GM12878 (cell line): ENCODE measurements at regions not wholly inside any gene's neighbourhood (a gene's known extent, or its start where the extent isn't known, plus 50 kb on each side); places are given as distances from the start of the nearest gene placed in this dataset.

Source experiments
- ATAC-seq: fragments of 200-7000 bp; cut with Tn5 transposase; 3 replicates; pipeline ENCODE4 v1.9.1; 2020; ENCODE audit warnings: mild to moderate bottlenecking, moderate library complexity
- BruUV-seq: library from RNA; stranded (reverse); fragments of 400-500 nt; replicated peaks from 2 replicates; lab custom pipeline; 2021; lab: Mats Ljungman, UMichigan
- CTCF ChIA-PET: fragments of 300-600 bp; sonication (Branson Sonifier 250); formaldehyde crosslinking; extraction: SDS; loops from one replicate; lab custom pipeline; 2021; ENCODE audit warnings: inconsistent platforms; lab: Yijun Ruan, JAX
- POLR2A ChIA-PET: fragments of 350-600 bp; formaldehyde crosslinking; extraction: SDS; loops from one replicate; lab custom pipeline; 2021; ENCODE audit warnings: inconsistent platforms; lab: Charles Lee
- RAD21 ChIA-PET: fragments of 300-600 bp; sonication (Branson Sonifier 250); formaldehyde crosslinking; loops from one replicate; lab custom pipeline; 2023; ENCODE audit warnings: antibody characterized with exemption; ENCODE audit not compliant: unreplicated experiment; lab: Charles Lee
- SMC1A ChIA-PET: fragments of 300-600 bp; sonication (Branson Sonifier 250); formaldehyde crosslinking; loops from one replicate; lab custom pipeline; 2023; ENCODE audit not compliant: unreplicated experiment, uncharacterized antibody; lab: Charles Lee
- DNase-seq: peaks from one replicate; pipeline ENCODE4 v3.0.0-alpha.2; 2011; ENCODE audit warnings: low read depth, low spot score
- FAIRE-seq: peaks from 3 replicates; lab custom pipeline; 2011; peaks lifted over from hg19 to GRCh38; lab: Jason Lieb, UNC
- H2AFZ ChIP-seq: 2 replicates; pipeline ENCODE4 v1.6.0; 2011; ENCODE audit warnings: low read depth, low read length, control low read depth; ENCODE audit not compliant: control insufficient read depth
- H3K27ac ChIP-seq: 2 replicates; pipeline ENCODE4 v1.5.1; 2011; ENCODE audit warnings: control low read depth; ENCODE audit not compliant: control insufficient read depth, insufficient read depth
- H3K27me3 ChIP-seq, 2 experiments: replicated peaks in 1 of 2; 2 replicates each; pipeline versions ENCODE4 v1.6.0 to v1.6.1; 2011; ENCODE audit warnings: low read length in 1 of 2; ENCODE audit not compliant: control insufficient read depth in 2 of 2, insufficient read depth in 2 of 2
- H3K36me3 ChIP-seq, 2 experiments: 2 replicates each; pipeline ENCODE4 v1.5.1; 2011; ENCODE audit warnings: low read length in 1 of 2; ENCODE audit not compliant: control insufficient read depth in 2 of 2, insufficient read depth in 2 of 2
- H3K4me1 ChIP-seq: 2 replicates; pipeline ENCODE4 v1.6.1; 2011; ENCODE audit warnings: mild to moderate bottlenecking, low read length, moderate library complexity, mixed read lengths; ENCODE audit not compliant: control insufficient read depth, insufficient read depth
- H3K4me2 ChIP-seq: 2 replicates; pipeline ENCODE4 v1.6.0; 2011; ENCODE audit warnings: control low read depth; ENCODE audit not compliant: control insufficient read depth, insufficient read depth
- H3K4me3 ChIP-seq: fragments of 200-600 bp; sonication (generic); 2 replicates; pipeline ENCODE4 v1.5.1; 2016
- H3K79me2 ChIP-seq: 2 replicates; pipeline ENCODE4 v1.6.0; 2011; ENCODE audit warnings: low read length; ENCODE audit not compliant: control insufficient read depth, insufficient read depth
- H3K9ac ChIP-seq: 2 replicates; pipeline ENCODE4 v1.8.0; 2011; ENCODE audit warnings: low read length, control low read depth, mixed read lengths; ENCODE audit not compliant: control insufficient read depth, insufficient read depth
- H3K9me3 ChIP-seq: replicated peaks from 3 replicates; pipeline ENCODE4 v1.5.1; 2011; ENCODE audit warnings: mild to moderate bottlenecking, low read length; ENCODE audit not compliant: control insufficient read depth, insufficient read depth
- H4K20me1 ChIP-seq: 2 replicates; pipeline ENCODE4 v1.6.0; 2011; ENCODE audit not compliant: control insufficient read depth, insufficient read depth
- ASH2L ChIP-seq: fragments of 300-600, 200-600 bp; sonication (generic); IDR thresholded peaks from 2 replicates; pipeline ENCODE4 v1.6.1; 2017; ENCODE audit warnings: low read depth, mild to moderate bottlenecking, borderline replicate concordance
- CHD2 ChIP-seq: IDR thresholded peaks from 2 replicates; pipeline ENCODE4 v1.6.1; 2011; ENCODE audit warnings: low read depth, low read length, improper control_type of control experiment, borderline replicate concordance
- CHD4 ChIP-seq: fragments of 200-600 bp; sonication (generic); IDR thresholded peaks from 2 replicates; pipeline ENCODE4 v1.6.1; 2016; ENCODE audit warnings: mild to moderate bottlenecking
- CREB1 ChIP-seq: IDR thresholded peaks from 2 replicates; pipeline ENCODE4 v1.6.1; 2012; ENCODE audit warnings: low read depth, mild to moderate bottlenecking, inconsistent platforms
- CREM ChIP-seq: IDR thresholded peaks from 2 replicates; pipeline ENCODE4 v1.6.1; 2014; ENCODE audit warnings: antibody characterized with exemption, low read depth
- FOXM1 ChIP-seq: IDR thresholded peaks from 2 replicates; pipeline ENCODE4 v1.6.1; 2012; ENCODE audit warnings: low read depth, mild to moderate bottlenecking, inconsistent platforms, low read length, moderate library complexity
- GATAD2B ChIP-seq: fragments of 450-650 bp; conservative IDR thresholded peaks from 2 replicates; pipeline ENCODE4 v1.6.1; 2017; ENCODE audit warnings: low read depth, mild to moderate bottlenecking, moderate library complexity
- IRF4 ChIP-seq: IDR thresholded peaks from 2 replicates; pipeline ENCODE4 v1.6.1; 2011; ENCODE audit warnings: low read depth, low read length
- KLF5 ChIP-seq: fragments of 450-650 bp; IDR thresholded peaks from 2 replicates; pipeline ENCODE4 v1.6.1; 2014; ENCODE audit warnings: mild to moderate bottlenecking; ENCODE audit not compliant: partially characterized antibody
- MEF2B ChIP-seq: fragments of 450-650 bp; IDR thresholded peaks from 2 replicates; pipeline ENCODE4 v1.6.1; 2018; ENCODE audit warnings: mild to moderate bottlenecking, moderate library complexity; ENCODE audit not compliant: partially characterized antibody, poor library complexity, severe bottlenecking
- MXI1 ChIP-seq: fragments of 150-350 bp; IDR thresholded peaks from 2 replicates; pipeline ENCODE4 v1.6.1; 2011; ENCODE audit warnings: low read depth, mild to moderate bottlenecking, inconsistent platforms, low read length, improper control_type of control experiment
- NR2C2 ChIP-seq: IDR thresholded peaks from 2 replicates; pipeline ENCODE4 v1.6.1; 2011; ENCODE audit warnings: borderline replicate concordance, low read depth; ENCODE audit not compliant: control insufficient read depth, insufficient read length
- PAX5 ChIP-seq: IDR thresholded peaks from 2 replicates; pipeline ENCODE4 v1.6.1; 2011; ENCODE audit warnings: low read depth, low read length, borderline replicate concordance
- POU2F2 ChIP-seq: IDR thresholded peaks from 3 replicates; pipeline ENCODE4 v1.6.1; 2011; ENCODE audit warnings: low read depth, mild to moderate bottlenecking, low read length, borderline replicate concordance
- SMAD1 ChIP-seq: fragments of 450-650 bp; IDR thresholded peaks from 2 replicates; pipeline ENCODE4 v1.6.1; 2018; ENCODE audit warnings: mild to moderate bottlenecking, low read depth; ENCODE audit not compliant: partially characterized antibody
- STAT1 ChIP-seq: fragments of 450-650 bp; conservative IDR thresholded peaks from 2 replicates; pipeline ENCODE4 v1.6.1; 2014; ENCODE audit warnings: antibody characterized with exemption, mild to moderate bottlenecking
- TARDBP ChIP-seq: IDR thresholded peaks from 2 replicates; pipeline ENCODE4 v1.6.1; 2016; ENCODE audit warnings: borderline replicate concordance
- ZNF384 ChIP-seq: IDR thresholded peaks from 2 replicates; pipeline ENCODE4 v1.6.1; 2012; ENCODE audit warnings: low read depth, mild to moderate bottlenecking, low read length, improper control_type of control experiment, borderline replicate concordance
- WGBS: methylation state at CpG from one replicate; pipeline ENCODE4 v1.1.6; 2016; ENCODE audit warnings: low lambda C conversion rate; ENCODE audit not compliant: insufficient replicate concordance, insufficient coverage; ENCODE audit errors: missing lambda C conversion rate; 5-methylcytosine and 5-hydroxymethylcytosine counted together
- in situ Hi-C: fragments of 300-500 bp; cut with MboI; formaldehyde crosslinking; loops from 9 replicates; pipeline ENCODE4 v1.14.3; 2018; ENCODE audit warnings: mixed read lengths
- intact Hi-C: fragments of 100-400 bp; cut with micrococcal nuclease; formaldehyde crosslinking; loops from one replicate; pipeline ENCODE4 v1.14.2; 2022; ENCODE audit not compliant: unreplicated experiment
- TF ChIP-seq, protein P1 (sequence below): IDR thresholded peaks from 2 replicates; pipeline ENCODE4 v1.6.1; 2011; ENCODE audit warnings: borderline replicate concordance, low read depth, mild to moderate bottlenecking, moderate library complexity, low read length; ENCODE audit not compliant: insufficient read depth, poor library complexity, severe bottlenecking
- TF ChIP-seq, protein P2 (sequence below): IDR thresholded peaks from 2 replicates; pipeline ENCODE4 v1.6.1; 2012; ENCODE audit warnings: mild to moderate bottlenecking, low read depth, low read length

DNA sequence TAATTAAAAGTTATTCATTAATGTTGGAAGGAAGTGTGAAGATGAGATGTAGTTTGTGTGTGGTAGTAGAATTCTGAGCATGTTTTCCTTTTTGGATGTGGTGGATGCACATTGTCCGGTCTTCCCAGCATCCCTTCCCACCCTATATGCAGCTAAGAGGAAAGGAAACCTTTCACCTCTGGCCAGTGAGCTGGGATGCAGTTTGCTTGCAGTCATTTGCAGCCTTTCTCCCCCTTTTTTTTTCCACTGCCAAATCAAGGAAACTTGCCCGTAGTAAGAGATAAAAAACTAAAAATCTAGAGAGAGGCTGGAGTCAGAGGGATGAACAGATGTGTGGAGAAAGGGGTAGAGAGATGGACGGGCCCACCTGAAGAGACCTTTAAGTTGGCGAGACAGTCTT is 72.5 kb upstream of the SLC38A2 start (continued):
- no peak for TF ChIP-seq PAX5
- no peak for TF ChIP-seq IRF4
- TF ChIP-seq ZNF384 = no peak
- TF ChIP-seq TARDBP = no peak
- TF ChIP-seq, all 136 proteins: peak for 0

DNA sequence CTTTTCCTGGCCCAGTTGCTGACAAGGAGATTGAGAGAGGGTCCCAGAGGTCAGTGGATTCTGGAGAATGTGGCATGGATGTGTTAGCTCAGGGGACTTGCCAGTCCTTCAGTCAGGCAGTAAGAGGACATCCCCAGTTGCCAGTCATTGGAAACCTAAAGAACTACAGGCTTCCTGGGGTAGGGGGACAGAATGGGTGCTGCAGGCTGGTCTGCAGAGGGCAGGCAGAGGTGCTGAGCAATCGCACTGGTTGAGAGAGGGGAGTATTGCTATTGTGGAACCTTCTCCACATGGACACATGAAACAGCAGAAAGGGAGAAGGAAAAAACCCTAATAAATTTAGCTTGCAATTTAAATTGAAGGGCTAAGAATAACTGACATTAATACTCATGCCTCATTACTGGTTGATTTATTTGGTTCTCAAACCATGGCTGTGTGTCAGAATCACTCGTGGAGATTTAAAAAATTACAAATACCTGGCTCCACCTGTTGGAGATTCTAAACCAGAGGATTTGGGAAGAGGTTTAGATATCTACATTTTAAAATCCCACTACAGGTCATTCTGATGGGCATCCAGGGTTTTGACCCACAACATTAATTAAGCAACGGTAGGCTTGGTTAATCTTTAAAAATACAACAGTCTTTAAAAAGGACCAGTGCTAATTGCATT is 71.2 kb upstream of the SLC38A2 start:
- H3K9me3 ChIP-seq = no peaks in the 10 kb centered on the region; the same call in 2 of the 3 replicates
- no peak overlapping the region for H3K4me3 ChIP-seq
- ChIA-PET POLR2A (no interaction called here), CTCF (interaction anchor here (0.6 to 1.0 kb wide), 2 partner anchors 57 to 80 kb away, joined by 3 read pairs; no protein-coding TSS in a partner anchor), SMC1A (interaction anchor here (0.8 to 1.8 kb wide), 3 partner anchors 12 to 78 kb away, joined by 3 to 4 read pairs (median 3); no protein-coding TSS in a partner anchor), RAD21 (interaction anchor here (1.6 kb wide), 1 partner anchor 218 kb away, joined by 4 read pairs; no protein-coding TSS in a partner anchor)
- in situ Hi-C loops = no loop called here
- H3K36me3 ChIP-seq = no peaks in the 10 kb centered on the region
- no peaks in the 10 kb centered on the region for H4K20me1 ChIP-seq
- ATAC-seq (no peak), FAIRE-seq (no peak), DNase-seq (no peak)
- H3K9ac ChIP-seq = no peak overlapping the region
- no peaks in the 10 kb centered on the region for H3K79me2 ChIP-seq
- no peak overlapping the region for H2AFZ ChIP-seq
- H3K4me2 ChIP-seq = no peak overlapping the region
- intact Hi-C loops = no loop called here
- 44% methylated on average over 3 of the region's 3 CpGs for WGBS
- H3K4me1 ChIP-seq = no peaks in the 10 kb centered on the region
- H3K27ac ChIP-seq = no peak overlapping the region
- no TSS peak for BruUV-seq
- H3K27me3 ChIP-seq = no peaks in the 10 kb centered on the region
- TF ChIP-seq CHD4 = no peak
- no peak for TF ChIP-seq SMAD1
- no peak for TF ChIP-seq MEF2B
- TF ChIP-seq CREB1 = no peak
- no peak for TF ChIP-seq MXI1
- no peak for TF ChIP-seq STAT1
- TF ChIP-seq GATAD2B = no peak
- TF ChIP-seq, protein P1, sequence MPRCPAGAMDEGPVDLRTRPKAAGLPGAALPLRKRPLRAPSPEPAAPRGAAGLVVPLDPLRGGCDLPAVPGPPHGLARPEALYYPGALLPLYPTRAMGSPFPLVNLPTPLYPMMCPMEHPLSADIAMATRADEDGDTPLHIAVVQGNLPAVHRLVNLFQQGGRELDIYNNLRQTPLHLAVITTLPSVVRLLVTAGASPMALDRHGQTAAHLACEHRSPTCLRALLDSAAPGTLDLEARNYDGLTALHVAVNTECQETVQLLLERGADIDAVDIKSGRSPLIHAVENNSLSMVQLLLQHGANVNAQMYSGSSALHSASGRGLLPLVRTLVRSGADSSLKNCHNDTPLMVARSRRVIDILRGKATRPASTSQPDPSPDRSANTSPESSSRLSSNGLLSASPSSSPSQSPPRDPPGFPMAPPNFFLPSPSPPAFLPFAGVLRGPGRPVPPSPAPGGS = no peak
- TF ChIP-seq ASH2L = no peak
- TF ChIP-seq POU2F2 = no peak
- TF ChIP-seq NR2C2 = no peak
- TF ChIP-seq KLF5 = no peak
- TF ChIP-seq CREM = no peak
- TF ChIP-seq FOXM1 = no peak
- TF ChIP-seq, protein P2, sequence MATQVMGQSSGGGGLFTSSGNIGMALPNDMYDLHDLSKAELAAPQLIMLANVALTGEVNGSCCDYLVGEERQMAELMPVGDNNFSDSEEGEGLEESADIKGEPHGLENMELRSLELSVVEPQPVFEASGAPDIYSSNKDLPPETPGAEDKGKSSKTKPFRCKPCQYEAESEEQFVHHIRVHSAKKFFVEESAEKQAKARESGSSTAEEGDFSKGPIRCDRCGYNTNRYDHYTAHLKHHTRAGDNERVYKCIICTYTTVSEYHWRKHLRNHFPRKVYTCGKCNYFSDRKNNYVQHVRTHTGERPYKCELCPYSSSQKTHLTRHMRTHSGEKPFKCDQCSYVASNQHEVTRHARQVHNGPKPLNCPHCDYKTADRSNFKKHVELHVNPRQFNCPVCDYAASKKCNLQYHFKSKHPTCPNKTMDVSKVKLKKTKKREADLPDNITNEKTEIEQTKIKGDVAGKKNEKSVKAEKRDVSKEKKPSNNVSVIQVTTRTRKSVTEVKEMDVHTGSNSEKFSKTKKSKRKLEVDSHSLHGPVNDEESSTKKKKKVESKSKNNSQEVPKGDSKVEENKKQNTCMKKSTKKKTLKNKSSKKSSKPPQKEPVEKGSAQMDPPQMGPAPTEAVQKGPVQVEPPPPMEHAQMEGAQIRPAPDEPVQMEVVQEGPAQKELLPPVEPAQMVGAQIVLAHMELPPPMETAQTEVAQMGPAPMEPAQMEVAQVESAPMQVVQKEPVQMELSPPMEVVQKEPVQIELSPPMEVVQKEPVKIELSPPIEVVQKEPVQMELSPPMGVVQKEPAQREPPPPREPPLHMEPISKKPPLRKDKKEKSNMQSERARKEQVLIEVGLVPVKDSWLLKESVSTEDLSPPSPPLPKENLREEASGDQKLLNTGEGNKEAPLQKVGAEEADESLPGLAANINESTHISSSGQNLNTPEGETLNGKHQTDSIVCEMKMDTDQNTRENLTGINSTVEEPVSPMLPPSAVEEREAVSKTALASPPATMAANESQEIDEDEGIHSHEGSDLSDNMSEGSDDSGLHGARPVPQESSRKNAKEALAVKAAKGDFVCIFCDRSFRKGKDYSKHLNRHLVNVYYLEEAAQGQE = no peak
- no peak for TF ChIP-seq CHD2
